Loucy (cell line): ENCODE measurements at regions not wholly inside any gene's neighbourhood (a gene's known extent, or its start where the extent isn't known, plus 50 kb on each side); places are given as distances from the start of the nearest gene placed in this dataset.

Experiments used
- EZH2phosphoT487 ChIP-seq: fragments of 200-600 bp; IDR thresholded peaks from 2 replicates; pipeline ENCODE4 v1.6.1; 2018; ENCODE audit warnings: antibody characterized with exemption, mild to moderate bottlenecking, moderate library complexity, borderline replicate concordance
- TF ChIP-seq, protein P1 (sequence below): fragments of 200-600 bp; sonication (generic); conservative IDR thresholded peaks from 2 replicates; pipeline ENCODE4 v1.5.1; 2014; ENCODE audit warnings: mild to moderate bottlenecking, antibody characterized with exemption, low read length

DNA sequence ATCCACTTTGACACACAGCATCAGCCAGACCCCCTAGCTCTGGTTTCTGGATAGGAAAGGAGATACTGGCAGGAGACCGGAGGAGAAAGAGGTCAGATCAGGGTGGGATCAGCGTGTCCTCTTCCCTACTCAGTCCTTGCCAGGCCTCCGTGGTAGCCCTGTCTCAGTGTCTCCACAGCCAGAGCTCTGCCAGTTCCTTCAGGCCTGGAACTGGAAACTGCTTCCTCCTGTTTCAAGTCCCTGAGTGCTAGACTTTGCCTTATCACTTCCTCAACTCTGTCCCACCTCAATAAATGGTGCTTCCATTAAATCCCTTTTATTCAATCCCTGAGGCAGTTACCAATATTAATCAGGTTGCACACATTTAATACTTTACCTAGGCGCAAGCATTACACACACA is 96.8 kb upstream of the LY86 start:
- TF ChIP-seq, protein P1, sequence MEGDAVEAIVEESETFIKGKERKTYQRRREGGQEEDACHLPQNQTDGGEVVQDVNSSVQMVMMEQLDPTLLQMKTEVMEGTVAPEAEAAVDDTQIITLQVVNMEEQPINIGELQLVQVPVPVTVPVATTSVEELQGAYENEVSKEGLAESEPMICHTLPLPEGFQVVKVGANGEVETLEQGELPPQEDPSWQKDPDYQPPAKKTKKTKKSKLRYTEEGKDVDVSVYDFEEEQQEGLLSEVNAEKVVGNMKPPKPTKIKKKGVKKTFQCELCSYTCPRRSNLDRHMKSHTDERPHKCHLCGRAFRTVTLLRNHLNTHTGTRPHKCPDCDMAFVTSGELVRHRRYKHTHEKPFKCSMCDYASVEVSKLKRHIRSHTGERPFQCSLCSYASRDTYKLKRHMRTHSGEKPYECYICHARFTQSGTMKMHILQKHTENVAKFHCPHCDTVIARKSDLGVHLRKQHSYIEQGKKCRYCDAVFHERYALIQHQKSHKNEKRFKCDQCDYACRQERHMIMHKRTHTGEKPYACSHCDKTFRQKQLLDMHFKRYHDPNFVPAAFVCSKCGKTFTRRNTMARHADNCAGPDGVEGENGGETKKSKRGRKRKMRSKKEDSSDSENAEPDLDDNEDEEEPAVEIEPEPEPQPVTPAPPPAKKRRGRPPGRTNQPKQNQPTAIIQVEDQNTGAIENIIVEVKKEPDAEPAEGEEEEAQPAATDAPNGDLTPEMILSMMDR: no peak
- TF ChIP-seq EZH2phosphoT487: no peak
